Astrocyte (in vitro differentiated cells and primary cell): ENCODE measurements at regions not wholly inside any gene's neighbourhood (a gene's known extent, or its start where the extent isn't known, plus 50 kb on each side); places are given as distances from the start of the nearest gene placed in this dataset.

Experiments
- EZH2 ChIP-seq: IDR thresholded peaks from 2 replicates; pipeline ENCODE4 v1.6.1; 2012; ENCODE audit warnings: mild to moderate bottlenecking, low read length, inconsistent platforms; ENCODE audit not compliant: insufficient read depth
- TF ChIP-seq, protein P1 (sequence below): IDR thresholded peaks from 2 replicates; pipeline ENCODE4 v1.5.1; 2011; ENCODE audit warnings: low read depth, mild to moderate bottlenecking, inconsistent platforms, low read length, moderate library complexity; ENCODE audit not compliant: insufficient read depth

- TF ChIP-seq EZH2: no peak
- TF ChIP-seq, protein P1, sequence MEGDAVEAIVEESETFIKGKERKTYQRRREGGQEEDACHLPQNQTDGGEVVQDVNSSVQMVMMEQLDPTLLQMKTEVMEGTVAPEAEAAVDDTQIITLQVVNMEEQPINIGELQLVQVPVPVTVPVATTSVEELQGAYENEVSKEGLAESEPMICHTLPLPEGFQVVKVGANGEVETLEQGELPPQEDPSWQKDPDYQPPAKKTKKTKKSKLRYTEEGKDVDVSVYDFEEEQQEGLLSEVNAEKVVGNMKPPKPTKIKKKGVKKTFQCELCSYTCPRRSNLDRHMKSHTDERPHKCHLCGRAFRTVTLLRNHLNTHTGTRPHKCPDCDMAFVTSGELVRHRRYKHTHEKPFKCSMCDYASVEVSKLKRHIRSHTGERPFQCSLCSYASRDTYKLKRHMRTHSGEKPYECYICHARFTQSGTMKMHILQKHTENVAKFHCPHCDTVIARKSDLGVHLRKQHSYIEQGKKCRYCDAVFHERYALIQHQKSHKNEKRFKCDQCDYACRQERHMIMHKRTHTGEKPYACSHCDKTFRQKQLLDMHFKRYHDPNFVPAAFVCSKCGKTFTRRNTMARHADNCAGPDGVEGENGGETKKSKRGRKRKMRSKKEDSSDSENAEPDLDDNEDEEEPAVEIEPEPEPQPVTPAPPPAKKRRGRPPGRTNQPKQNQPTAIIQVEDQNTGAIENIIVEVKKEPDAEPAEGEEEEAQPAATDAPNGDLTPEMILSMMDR: no peak
Observed at GRCh38 chr18:7415081-7415894, 151.8 kb upstream of the PTPRM start.
